HAP-1 (cell line): ENCODE measurements at regions not wholly inside any gene's neighbourhood (a gene's known extent, or its start where the extent isn't known, plus 50 kb on each side); places are given as distances from the start of the nearest gene placed in this dataset.
"Not testable (repeated sequence)": the region's sequence is repeated elsewhere in the genome, so short reads cannot be mapped to it uniquely, and the experiment has no call there.

Source experiments
- DNase-seq, 2 experiments: peaks; one replicate each; pipeline ENCODE4 v3.0.0-alpha.2; 2016 to 2020; ENCODE audit warnings: low spot score in 2 of 2
- H3K27me3 ChIP-seq: fragments of 250-450 bp; sonication (Bioruptor Pico); 2 replicates; pipeline ENCODE4 v1.5.1; 2020; ENCODE audit warnings: low read depth, mild to moderate bottlenecking, moderate library complexity
- H3K36me3 ChIP-seq: fragments of 250-450 bp; sonication (Bioruptor Pico); replicated peaks from 2 replicates; pipeline ENCODE4 v1.5.1; 2020; ENCODE audit warnings: mild to moderate bottlenecking
- H3K4me1 ChIP-seq: fragments of 250-450 bp; sonication (Bioruptor Pico); 2 replicates; pipeline ENCODE4 v1.5.1; 2020; ENCODE audit warnings: mild to moderate bottlenecking
- H3K4me3 ChIP-seq: fragments of 250-450 bp; sonication (Bioruptor Pico); 2 replicates; pipeline ENCODE4 v1.5.1; 2020; ENCODE audit warnings: mild to moderate bottlenecking, moderate library complexity
- H3K9me3 ChIP-seq: fragments of 250-450 bp; sonication (Bioruptor Pico); 2 replicates; pipeline ENCODE4 v1.5.1; 2020; ENCODE audit warnings: mild to moderate bottlenecking, moderate library complexity
- in situ Hi-C: fragments of 300-500 bp; cut with MboI; formaldehyde crosslinking; loops from 3 replicates; pipeline ENCODE4 v1.14.3; 2020; ENCODE audit warnings: low sequenced_read_pairs, inconsistent platforms, mixed read lengths

DNA sequence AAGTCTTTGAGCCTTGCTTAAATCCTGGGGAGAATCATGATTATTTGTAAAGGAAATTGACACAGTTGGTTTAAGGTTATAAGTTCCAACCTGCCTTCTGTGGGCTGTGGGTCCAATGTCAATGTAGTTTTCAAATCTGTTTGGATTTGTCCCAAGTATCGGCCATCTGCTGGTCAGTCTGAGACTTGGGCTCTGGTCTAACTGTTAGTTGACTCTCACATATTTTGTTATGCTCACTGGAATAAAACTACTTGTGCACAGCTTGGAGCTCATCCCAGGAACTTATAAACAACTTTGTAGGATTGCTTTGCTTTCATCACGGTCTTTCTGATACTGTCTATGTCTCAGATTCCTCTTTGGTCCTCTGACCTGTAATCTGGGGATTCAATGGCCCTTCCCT lies 1026.2 kb upstream of the ZEB2 start:
- H3K4me1 ChIP-seq: no peaks in the 10 kb centered on the region; the same call in 1 of the 2 replicates
- in situ Hi-C loops: no loop called here
- no peaks in the 10 kb centered on the region for H3K27me3 ChIP-seq
- H3K4me3 ChIP-seq: no peak overlapping the region
- no peak for DNase-seq
- H3K9me3 ChIP-seq: no peaks in the 10 kb centered on the region
- no peaks in the 10 kb centered on the region for H3K36me3 ChIP-seq

DNA sequence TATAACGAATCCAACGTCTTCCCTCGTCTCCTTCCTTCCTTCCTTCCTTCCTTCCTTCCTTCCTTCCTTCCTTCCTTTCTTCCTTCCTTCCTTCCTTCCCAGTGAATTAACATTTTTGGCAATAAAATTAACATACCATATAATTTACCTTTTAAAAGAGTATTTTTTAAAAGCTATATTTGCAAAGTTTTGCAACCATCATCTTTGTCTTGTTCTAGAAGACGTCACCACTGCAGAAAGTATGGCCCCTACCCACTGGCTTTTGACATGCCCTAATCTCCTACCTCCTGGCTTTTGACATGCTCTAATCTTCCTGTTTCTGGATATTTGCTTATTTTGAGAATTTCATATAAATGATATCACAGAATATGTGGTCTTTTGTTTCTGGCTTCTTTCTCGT lies 1023.9 kb upstream of the ZEB2 start:
- H3K4me1 ChIP-seq: peaks cover 1% of the 10 kb centered on the region
- DNase-seq: no peak

DNA sequence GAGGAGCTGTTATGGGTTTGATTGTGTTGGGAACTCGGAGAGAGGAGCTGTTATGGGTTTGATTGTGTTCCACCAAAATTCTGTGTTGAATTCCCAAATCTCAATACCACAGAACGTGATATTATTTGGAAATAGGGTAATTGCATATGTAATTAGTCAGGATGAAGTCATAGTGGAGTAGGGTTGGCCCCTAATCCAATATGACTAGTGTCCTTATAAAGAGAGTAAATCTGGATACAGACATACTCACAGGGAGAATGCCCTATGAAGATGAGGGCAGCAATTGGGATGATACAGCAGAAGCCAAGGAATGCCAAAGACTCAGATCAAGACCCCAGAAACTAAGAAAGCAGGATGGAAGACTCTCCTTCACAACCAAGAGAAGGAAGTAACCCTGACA lies 1023.2 kb upstream of the ZEB2 start:
- no peak overlapping the region for H3K4me3 ChIP-seq
- in situ Hi-C loops: no loop called here
- peaks cover 3% of the 10 kb centered on the region for H3K4me1 ChIP-seq
- H3K36me3 ChIP-seq: no peaks in the 10 kb centered on the region
- H3K9me3 ChIP-seq: no peaks in the 10 kb centered on the region
- DNase-seq: no peak
- no peaks in the 10 kb centered on the region for H3K27me3 ChIP-seq

More for the DNA sequence above, 1023.9 kb upstream of the ZEB2 start:
- in situ Hi-C loops: no loop called here
- H3K9me3 ChIP-seq: no peaks in the 10 kb centered on the region
- no peaks in the 10 kb centered on the region for H3K27me3 ChIP-seq
- H3K36me3 ChIP-seq: no peaks in the 10 kb centered on the region
- H3K4me3 ChIP-seq: no peak overlapping the region

DNA sequence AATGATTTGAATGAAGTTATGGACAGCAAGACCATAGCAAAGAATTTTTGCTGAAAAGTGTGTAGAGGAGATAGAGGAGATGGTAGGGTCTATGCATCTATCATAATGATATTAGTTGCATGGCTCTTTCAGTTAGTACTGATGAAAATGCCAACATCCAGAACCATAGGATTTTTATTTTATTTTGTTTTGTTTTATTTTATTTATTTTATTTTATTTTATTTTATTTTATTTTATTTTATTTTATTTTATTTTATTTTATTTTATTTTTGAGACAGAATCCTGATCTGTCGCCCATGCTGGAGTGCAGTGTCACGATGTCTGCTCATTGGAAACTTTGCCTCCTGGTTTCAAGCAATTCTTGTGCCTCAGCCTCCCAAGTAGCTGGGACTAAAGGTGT lies 1021.1 kb upstream of the ZEB2 start:
- no peaks in the 10 kb centered on the region for H3K27me3 ChIP-seq
- no peaks in the 10 kb centered on the region for H3K9me3 ChIP-seq
- peaks cover 3% of the 10 kb centered on the region for H3K4me1 ChIP-seq
- in situ Hi-C loops: no loop called here
- H3K36me3 ChIP-seq: no peaks in the 10 kb centered on the region
- H3K4me3 ChIP-seq: no peak overlapping the region
- no peak for DNase-seq

DNA sequence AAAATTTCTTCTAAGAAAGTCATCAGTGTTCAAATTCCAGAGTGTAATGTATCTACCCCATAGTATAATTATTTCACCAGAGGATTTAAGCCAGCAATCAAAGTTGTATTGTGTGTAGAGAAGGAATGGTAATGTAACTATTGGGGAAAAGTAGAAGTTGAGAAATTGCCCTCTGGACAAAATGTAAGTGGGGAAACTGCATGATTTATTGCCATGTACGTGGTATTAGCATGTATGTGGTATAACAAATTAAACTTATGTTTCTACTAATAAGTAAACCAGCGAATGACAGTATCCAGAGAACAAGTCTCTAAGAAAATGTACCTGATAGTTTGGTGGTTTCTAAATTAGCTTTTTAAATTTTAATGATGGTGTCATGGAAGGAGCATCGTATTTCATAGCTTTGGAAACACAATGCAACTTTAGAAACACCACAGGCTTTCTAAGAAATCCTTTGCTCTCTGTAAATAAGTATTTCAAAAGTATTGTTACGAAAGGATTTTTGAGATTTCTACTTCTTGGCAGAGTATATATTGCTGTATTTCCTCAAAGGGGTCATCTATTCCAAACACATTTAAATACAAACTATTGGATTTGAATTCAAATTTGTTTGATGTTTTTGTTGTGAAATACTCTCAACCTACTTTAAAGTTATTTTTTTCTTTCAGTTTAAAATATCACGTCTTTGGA lies 1018.9 kb upstream of the ZEB2 start:
- Histone ChIP-seq H3K36me3 (no peaks in the 10 kb centered on the region), H3K9me3 (no peaks in the 10 kb centered on the region), H3K4me1 (peaks cover 3% of the 10 kb centered on the region), H3K27me3 (no peaks in the 10 kb centered on the region), H3K4me3 (no peak overlapping the region)
- in situ Hi-C loops: no loop called here
- no peak for DNase-seq

DNA sequence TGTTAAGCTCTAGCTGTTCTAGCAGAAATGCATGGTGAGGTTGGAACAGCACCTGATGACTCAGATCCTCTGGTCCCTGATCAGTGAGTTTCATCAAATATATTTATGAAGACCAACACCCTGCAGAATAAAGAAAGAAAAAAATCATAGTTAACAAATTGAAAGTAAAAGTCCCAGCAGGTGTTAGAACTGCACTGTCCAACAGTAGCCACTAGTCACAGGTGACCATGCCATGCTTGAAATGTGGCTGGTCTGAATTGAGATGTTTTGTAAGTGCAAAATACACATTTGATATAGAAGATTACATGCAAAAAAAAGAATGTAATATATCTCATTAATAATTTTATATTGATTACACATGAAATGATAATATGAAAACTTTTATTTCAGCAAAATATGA lies 1010.7 kb upstream of the ZEB2 start:
- Histone ChIP-seq H3K4me3 (no peak overlapping the region), H3K36me3 (no peaks in the 10 kb centered on the region), H3K27me3 (no peaks in the 10 kb centered on the region), H3K9me3 (no peaks in the 10 kb centered on the region), H3K4me1 (no peaks in the 10 kb centered on the region)
- DNase-seq: no peak
- in situ Hi-C loops: no loop called here

DNA sequence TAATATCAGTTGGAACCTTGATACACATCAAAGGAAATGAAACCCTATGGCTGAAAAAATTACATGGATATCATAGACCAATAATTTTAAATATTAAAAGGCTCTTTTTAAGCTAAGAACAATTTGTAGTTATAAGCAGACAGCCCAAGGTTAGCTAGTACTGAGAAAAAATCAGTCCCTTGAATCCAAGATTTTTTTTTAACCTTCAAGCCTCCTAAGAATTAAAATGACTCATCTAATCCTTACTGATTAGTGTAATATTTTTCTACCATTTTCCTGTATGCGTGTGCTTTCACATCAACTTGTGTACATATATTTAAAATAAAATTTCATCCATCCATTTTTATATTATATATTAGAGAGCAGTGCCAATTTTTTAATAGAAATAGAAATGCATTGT lies 1004.9 kb upstream of the ZEB2 start:
- Histone ChIP-seq H3K9me3 (no peaks in the 10 kb centered on the region), H3K4me3 (no peak overlapping the region), H3K27me3 (no peaks in the 10 kb centered on the region), H3K36me3 (no peaks in the 10 kb centered on the region), H3K4me1 (no peaks in the 10 kb centered on the region)
- no peak for DNase-seq
- in situ Hi-C loops: no loop called here

DNA sequence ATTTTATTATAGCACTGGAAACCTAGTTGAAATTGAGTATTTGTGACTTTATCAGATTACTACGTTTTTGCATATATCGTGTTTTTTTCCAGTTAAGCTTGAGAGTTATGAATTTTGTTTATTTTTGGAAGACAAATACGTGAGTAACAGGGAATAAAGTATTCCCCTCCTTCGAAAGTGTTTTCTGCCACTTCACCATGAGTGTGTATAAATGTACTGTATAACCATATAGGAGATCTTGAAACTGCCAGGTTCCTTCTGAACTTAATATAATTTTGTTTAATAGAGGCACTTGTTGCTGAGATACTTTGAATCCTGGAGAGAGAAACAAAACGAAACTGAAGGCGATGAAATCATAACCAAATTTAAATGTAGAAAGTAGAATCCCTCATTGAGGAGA lies 1004.4 kb upstream of the ZEB2 start:
- H3K9me3 ChIP-seq: no peaks in the 10 kb centered on the region
- no peaks in the 10 kb centered on the region for H3K4me1 ChIP-seq
- no peaks in the 10 kb centered on the region for H3K36me3 ChIP-seq
- in situ Hi-C loops: no loop called here
- H3K4me3 ChIP-seq: no peak overlapping the region
- no peaks in the 10 kb centered on the region for H3K27me3 ChIP-seq
- DNase-seq: no peak

DNA sequence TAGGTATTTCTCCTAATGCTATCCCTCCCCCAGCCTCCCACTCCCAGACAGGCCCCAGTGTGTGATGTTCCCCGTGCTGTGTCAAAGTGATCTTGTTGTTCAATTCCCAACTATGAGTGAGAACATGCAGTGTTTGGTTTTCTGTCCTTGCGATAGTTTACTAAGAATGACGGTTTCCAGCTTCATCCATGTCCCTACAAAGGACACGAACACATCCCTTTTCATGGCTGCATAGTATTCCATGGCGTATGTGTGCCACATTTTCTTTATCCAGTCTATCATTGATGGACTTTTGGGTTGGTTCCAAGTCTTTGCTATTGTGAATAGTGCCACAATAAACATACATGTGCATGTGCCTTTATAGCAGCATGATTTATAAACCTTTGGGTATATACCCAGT lies 999.3 kb upstream of the ZEB2 start:
- H3K27me3 ChIP-seq, DNase-seq, in situ Hi-C loops, H3K4me3 ChIP-seq, H3K36me3 ChIP-seq, H3K4me1 ChIP-seq, H3K9me3 ChIP-seq: not testable (repeated sequence)

DNA sequence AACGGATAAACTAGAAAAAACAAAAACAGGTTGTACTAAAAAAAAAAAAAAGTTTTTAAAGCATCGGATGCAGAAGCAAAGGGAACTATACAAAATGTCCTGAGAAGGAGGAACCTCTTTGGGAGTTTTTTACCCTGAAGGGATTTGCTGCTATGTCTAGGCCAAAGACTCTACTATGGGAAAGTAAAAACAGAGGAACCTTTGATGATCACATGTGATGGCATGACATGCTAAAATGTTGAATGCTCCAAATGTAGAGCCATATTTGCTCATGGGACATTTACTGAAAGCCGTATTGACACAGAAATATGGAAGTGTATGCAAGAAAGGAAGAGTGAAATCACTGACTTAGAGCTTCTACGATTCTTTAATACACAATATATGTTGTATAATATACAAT lies 992.0 kb upstream of the ZEB2 start:
- Histone ChIP-seq H3K36me3 (no peaks in the 10 kb centered on the region), H3K9me3 (no peaks in the 10 kb centered on the region), H3K4me3 (no peak overlapping the region), H3K4me1 (no peaks in the 10 kb centered on the region), H3K27me3 (no peaks in the 10 kb centered on the region)
- no peak for DNase-seq
- in situ Hi-C loops: no loop called here

DNA sequence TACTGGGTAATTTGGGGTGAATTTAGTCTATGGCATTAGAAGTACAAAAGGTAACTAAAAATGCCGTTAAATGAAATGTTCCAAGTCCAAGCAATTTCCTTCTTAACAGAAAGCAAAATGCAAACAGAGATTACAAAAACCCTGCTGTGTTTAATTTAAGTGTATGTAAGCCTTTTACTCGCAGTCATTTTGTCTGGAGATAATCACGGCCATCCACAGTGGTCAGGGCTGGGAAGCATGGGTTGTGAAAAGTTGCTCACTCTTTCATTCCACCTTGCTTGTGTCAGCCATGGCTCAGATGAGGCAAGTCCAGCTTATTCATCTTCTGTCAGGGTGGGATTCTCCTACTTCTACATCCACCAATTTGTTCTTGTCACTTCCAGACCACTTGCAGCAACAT lies 983.6 kb upstream of the ZEB2 start:
- H3K36me3 ChIP-seq: no peaks in the 10 kb centered on the region
- H3K9me3 ChIP-seq: no peaks in the 10 kb centered on the region
- no peak for DNase-seq
- no peak overlapping the region for H3K4me3 ChIP-seq
- in situ Hi-C loops: no loop called here
- H3K4me1 ChIP-seq: no peaks in the 10 kb centered on the region
- H3K27me3 ChIP-seq: no peaks in the 10 kb centered on the region

DNA sequence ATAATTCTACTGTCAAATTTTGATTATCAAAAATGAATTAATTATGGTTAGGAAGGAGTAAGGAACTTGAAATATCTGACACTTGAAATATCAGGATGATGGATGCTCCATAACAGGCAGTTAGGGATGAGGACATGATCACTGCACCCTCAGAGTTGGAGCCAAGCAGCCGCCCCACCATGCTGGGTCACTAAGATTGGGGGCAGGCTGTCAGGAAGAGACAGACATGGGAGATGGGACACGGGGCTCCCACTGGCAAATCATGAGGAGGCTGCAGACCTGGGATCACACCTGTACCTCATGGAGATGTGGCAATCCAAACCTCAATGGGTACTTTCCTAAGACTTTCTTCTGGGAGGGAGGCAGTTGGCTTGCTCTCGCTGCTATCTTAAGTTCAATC lies 982.0 kb upstream of the ZEB2 start:
- Histone ChIP-seq H3K27me3 (no peaks in the 10 kb centered on the region), H3K36me3 (no peaks in the 10 kb centered on the region), H3K9me3 (no peaks in the 10 kb centered on the region), H3K4me1 (no peaks in the 10 kb centered on the region), H3K4me3 (no peak overlapping the region)
- in situ Hi-C loops: no loop called here
- DNase-seq: no peak

DNA sequence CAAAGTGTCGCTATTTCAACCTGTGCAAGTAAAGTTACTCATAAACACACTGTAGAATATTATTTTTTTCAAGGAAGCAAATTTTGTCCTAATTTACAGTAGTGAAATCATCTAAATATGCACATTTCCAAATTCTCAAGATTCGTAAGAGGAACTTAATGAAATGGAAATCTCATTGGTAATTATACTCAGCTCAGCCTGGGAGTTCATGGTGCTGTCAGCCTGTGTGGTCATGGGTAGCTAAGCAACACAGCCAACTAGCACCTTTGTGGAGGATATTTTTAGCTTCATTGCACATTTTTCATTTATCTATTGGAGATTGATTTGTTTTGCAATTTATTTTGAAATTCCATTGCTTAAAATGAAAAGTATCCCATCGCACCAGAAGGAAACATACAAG lies 975.7 kb upstream of the ZEB2 start:
- Histone ChIP-seq H3K9me3 (no peaks in the 10 kb centered on the region), H3K36me3 (no peaks in the 10 kb centered on the region), H3K4me3 (no peak overlapping the region), H3K4me1 (no peaks in the 10 kb centered on the region), H3K27me3 (no peaks in the 10 kb centered on the region)
- no peak for DNase-seq
- in situ Hi-C loops: no loop called here

DNA sequence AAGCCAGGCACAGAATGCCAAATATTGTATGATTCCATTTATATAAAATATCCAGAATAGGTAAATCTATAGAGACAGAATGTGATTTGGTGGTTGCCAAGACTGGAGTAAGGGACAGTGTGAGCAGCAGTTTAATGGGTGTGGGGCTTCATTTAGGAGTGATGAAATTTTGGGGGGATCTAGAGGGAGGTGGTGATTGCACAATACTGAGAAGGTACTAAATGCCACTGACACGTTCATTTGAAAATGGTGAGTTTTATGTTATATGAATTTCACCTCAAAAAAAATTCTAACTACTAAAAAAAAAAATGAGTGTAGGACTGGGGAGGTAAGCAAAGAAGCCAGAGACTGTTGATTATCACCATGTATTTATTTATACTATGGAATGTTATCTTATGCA lies 974.5 kb upstream of the ZEB2 start:
- H3K4me1 ChIP-seq: no peaks in the 10 kb centered on the region

DNA sequence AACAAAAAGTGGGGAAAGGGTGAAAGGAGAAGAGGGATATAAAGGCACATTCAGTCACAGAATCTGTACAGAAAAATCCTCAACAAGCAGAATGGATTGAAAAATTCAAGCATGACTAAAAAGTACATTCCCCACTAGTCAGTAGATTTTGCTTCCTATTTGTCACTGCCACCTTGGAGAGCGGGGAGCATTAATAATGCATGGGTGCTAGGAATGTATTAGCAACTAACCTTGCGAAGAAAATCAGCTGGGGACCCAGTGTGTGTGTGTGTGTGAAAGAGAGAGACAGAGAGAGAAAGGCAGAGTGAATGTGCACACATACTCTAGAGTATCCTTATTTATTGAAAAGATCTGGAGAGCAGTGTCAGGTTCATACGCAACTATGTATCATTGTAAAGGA lies 968.7 kb upstream of the ZEB2 start:
- no peaks in the 10 kb centered on the region for H3K9me3 ChIP-seq
- H3K36me3 ChIP-seq: no peaks in the 10 kb centered on the region
- in situ Hi-C loops: no loop called here
- no peaks in the 10 kb centered on the region for H3K27me3 ChIP-seq
- H3K4me3 ChIP-seq: no peak overlapping the region
- no peaks in the 10 kb centered on the region for H3K4me1 ChIP-seq
- no peak for DNase-seq

More for the DNA sequence above, 974.5 kb upstream of the ZEB2 start:
- Histone ChIP-seq H3K4me3 (no peak overlapping the region), H3K9me3 (no peaks in the 10 kb centered on the region), H3K36me3 (no peaks in the 10 kb centered on the region), H3K27me3 (no peaks in the 10 kb centered on the region)
- DNase-seq: no peak
- in situ Hi-C loops: no loop called here
